K562 (cell line): ENCODE measurements at regions not wholly inside any gene's neighbourhood (a gene's known extent, or its start where the extent isn't known, plus 50 kb on each side); places are given as distances from the start of the nearest gene placed in this dataset.

Experiments used
- ATAC-seq: fragments of 200-7000 bp; cut with Tn5 transposase; 3 replicates; pipeline ENCODE4 v1.9.1; 2020; ENCODE audit warnings: moderate library complexity
- BruUV-seq: library from RNA; stranded (reverse); fragments of 400-500 nt; replicated peaks from 2 replicates; lab custom pipeline; 2021; lab: Mats Ljungman, UMichigan
- CTCF ChIA-PET: fragments of 300-600 bp; formaldehyde crosslinking; extraction: SDS; loops from one replicate; lab custom pipeline; 2021; ENCODE audit warnings: low intra/inter-chr PET ratio; lab: Yijun Ruan, JAX
- POLR2A ChIA-PET: fragments of 300-600, 350-650 bp; sonication (Branson Sonifier 250); formaldehyde crosslinking; extraction: SDS; loops from one replicate; lab custom pipeline; 2021; ENCODE audit warnings: antibody characterized with exemption, inconsistent platforms; lab: Yijun Ruan, JAX
- DNase-seq, 4 experiments: peaks; one replicate each; pipeline versions ENCODE4 v3.0.0 to v3.0.0-alpha.2; 2011 to 2018; ENCODE audit warnings: low spot score in 3 of 4, mixed read lengths in 3 of 4; ENCODE audit errors: extremely low read depth in 1 of 4
- FAIRE-seq: peaks from 2 replicates; lab custom pipeline; 2011; peaks lifted over from hg19 to GRCh38; lab: Jason Lieb, UNC
- H2AFZ ChIP-seq: 2 replicates; pipeline ENCODE4 v1.6.0; 2011; ENCODE audit warnings: low read depth, low read length, control low read depth, inconsistent platforms
- H3K27ac ChIP-seq: fragments of 200-600 bp; 3 replicates; pipeline ENCODE4 v1.8.0; 2011; ENCODE audit warnings: low read depth, mild to moderate bottlenecking, control low read depth, inconsistent platforms, low read length, moderate library complexity, mixed read lengths; ENCODE audit errors: extremely low read depth
- H3K27me3 ChIP-seq, 2 experiments: fragments of 300-600 bp in 1 of 2; 2 replicates in 1 of 2; 3 replicates in 1 of 2; pipeline versions ENCODE4 v1.6.0 to v1.8.0; 2011; ENCODE audit warnings: inconsistent platforms in 2 of 2, low read length in 2 of 2, mild to moderate bottlenecking in 1 of 2, mixed read lengths in 1 of 2, moderate library complexity in 1 of 2; ENCODE audit not compliant: control insufficient read depth in 2 of 2, insufficient read depth in 2 of 2
- H3K36me3 ChIP-seq: fragments of 300-600 bp; 3 replicates; pipeline ENCODE4 v1.8.0; 2011; ENCODE audit warnings: mild to moderate bottlenecking, low read length, inconsistent platforms; ENCODE audit not compliant: control insufficient read depth, insufficient read depth
- H3K4me1 ChIP-seq, 2 experiments: fragments of 200-600 bp in 1 of 2; replicated peaks in 1 of 2; 2 replicates in 1 of 2; 3 replicates in 1 of 2; pipeline versions ENCODE4 v1.5.1 to v1.8.0; 2011; ENCODE audit warnings: inconsistent platforms in 2 of 2, low read length in 2 of 2, mild to moderate bottlenecking in 1 of 2, mixed read lengths in 1 of 2, moderate library complexity in 1 of 2; ENCODE audit not compliant: control insufficient read depth in 2 of 2, insufficient read depth in 2 of 2
- H3K4me2 ChIP-seq: 2 replicates; pipeline ENCODE4 v1.6.1; 2011; ENCODE audit warnings: low read length, control low read depth, inconsistent platforms, mixed read lengths; ENCODE audit not compliant: insufficient read depth
- H3K4me3 ChIP-seq: fragments of 200-600 bp; sonication (generic), shearing (Covaris generic); 2 replicates; pipeline ENCODE4 v1.5.1; 2016; ENCODE audit warnings: control low read depth, inconsistent platforms
- H3K79me2 ChIP-seq: fragments of 200-600 bp; 3 replicates; pipeline ENCODE4 v1.8.0; 2011; ENCODE audit warnings: low read length, inconsistent platforms; ENCODE audit not compliant: control insufficient read depth, insufficient read depth
- H3K9ac ChIP-seq, 2 experiments: 2 replicates each; pipeline versions ENCODE4 v1.6.0 to v1.6.1; 2011; ENCODE audit warnings: low read depth in 2 of 2, low read length in 2 of 2, control low read depth in 1 of 2, inconsistent platforms in 1 of 2, mild to moderate bottlenecking in 1 of 2, mixed read lengths in 1 of 2; ENCODE audit not compliant: insufficient read depth in 1 of 2
- H3K9me1 ChIP-seq: one replicate; pipeline ENCODE4 v1.6.0; 2011; ENCODE audit warnings: inconsistent platforms, mild to moderate bottlenecking, low read length, moderate library complexity; ENCODE audit not compliant: control insufficient read depth, insufficient read depth
- H3K9me3 ChIP-seq: replicated peaks from 2 replicates; pipeline ENCODE4 v1.5.1; 2011; ENCODE audit warnings: low read depth, low read length, inconsistent platforms; ENCODE audit not compliant: control insufficient read depth, insufficient read depth
- H4K20me1 ChIP-seq: replicated peaks from 2 replicates; pipeline ENCODE4 v1.6.1; 2011; ENCODE audit warnings: low read length, inconsistent platforms, mixed read lengths; ENCODE audit not compliant: control insufficient read depth, insufficient read depth
- BACH1 ChIP-seq: fragments of 200-800 bp; sonication (Bioruptor generic); IDR thresholded peaks from 2 replicates; pipeline ENCODE4 v1.6.1; 2016; ENCODE audit warnings: missing genetic modification characterization, missing compliant biosample characterization
- CUX1 ChIP-seq: fragments of 200-800 bp; sonication (Bioruptor generic); IDR thresholded peaks from 2 replicates; pipeline ENCODE4 v1.6.1; 2016; ENCODE audit warnings: missing genetic modification characterization, missing compliant biosample characterization
- MYNN ChIP-seq, 2 experiments: sonication (generic); formaldehyde crosslinking in 1 of 2; IDR thresholded peaks; 2 replicates each; pipeline versions ENCODE4 v1.5.0 to v1.6.1; 2016 to 2020; ENCODE audit warnings: antibody characterized with exemption in 1 of 2, missing genetic modification reagents in 1 of 2
- RBFOX2 ChIP-seq: fragments of 200-400 bp; formaldehyde crosslinking; IDR thresholded peaks from 2 replicates; pipeline ENCODE4 v1.6.1; 2017; ENCODE audit warnings: low read depth, mild to moderate bottlenecking, low read length, moderate library complexity
- SMARCA5 ChIP-seq: fragments of 450-650 bp; IDR thresholded peaks from 2 replicates; pipeline ENCODE4 v1.6.1; 2016
- ZNF551 ChIP-seq: fragments of 250-450 bp; sonication (Bioruptor Pico); IDR thresholded peaks from 2 replicates; pipeline ENCODE4 v1.5.0; 2021; ENCODE audit warnings: mild to moderate bottlenecking, moderate library complexity
- WGBS: fragments of 100-300 bp; shearing (Covaris generic); methylation state at CpG from one replicate; pipeline ENCODE4 v1.1.6; 2016; ENCODE audit warnings: low coverage, mixed read lengths; ENCODE audit not compliant: insufficient coverage; ENCODE audit errors: missing lambda C conversion rate; 5-methylcytosine and 5-hydroxymethylcytosine counted together
- in situ Hi-C: fragments of 300-500 bp; cut with MboI; formaldehyde crosslinking; loops from 4 replicates; pipeline ENCODE4 v1.15.0; 2018; ENCODE audit warnings: inconsistent platforms, mixed read lengths
- intact Hi-C: fragments of 100-400 bp; cut with micrococcal nuclease; formaldehyde crosslinking; loops from 2 replicates; pipeline ENCODE4 v1.14.2; 2022
- TF ChIP-seq, protein P1 (sequence below): fragments of 450-650 bp; formaldehyde crosslinking; IDR thresholded peaks from 2 replicates; pipeline ENCODE4 v1.4.0; 2022; ENCODE audit warnings: missing genetic modification characterization
- TF ChIP-seq, protein P2 (sequence below): fragments of 450-650 bp; formaldehyde crosslinking; conservative IDR thresholded peaks from 2 replicates; pipeline ENCODE4 v1.4.0; 2022; ENCODE audit warnings: mild to moderate bottlenecking, missing genetic modification characterization
- TF ChIP-seq, protein P3 (sequence below): fragments of 450-650 bp; formaldehyde crosslinking; IDR thresholded peaks from 2 replicates; pipeline ENCODE4 v1.4.0; 2020; ENCODE audit warnings: mild to moderate bottlenecking, moderate library complexity

GRCh38 chr7:153402721-153403541 lies 643.4 kb downstream of the ACTR3B start (continued):
- no peak for TF ChIP-seq CUX1
- TF ChIP-seq RBFOX2: 0 out of 2 replicates have a peak, but pooled peaks have one; percentile 34
- 0 out of 2 replicates have a peak, but pooled peaks have one; percentile 48 for TF ChIP-seq MYNN (IDR thresholded peaks at IDR 0.05)
- TF ChIP-seq MYNN (CRISPR knock-in tag; IDR thresholded peaks at IDR 0.05): no peak
- TF ChIP-seq SMARCA5: no peak
- TF ChIP-seq, all 486 proteins: peak for 18

DNA sequence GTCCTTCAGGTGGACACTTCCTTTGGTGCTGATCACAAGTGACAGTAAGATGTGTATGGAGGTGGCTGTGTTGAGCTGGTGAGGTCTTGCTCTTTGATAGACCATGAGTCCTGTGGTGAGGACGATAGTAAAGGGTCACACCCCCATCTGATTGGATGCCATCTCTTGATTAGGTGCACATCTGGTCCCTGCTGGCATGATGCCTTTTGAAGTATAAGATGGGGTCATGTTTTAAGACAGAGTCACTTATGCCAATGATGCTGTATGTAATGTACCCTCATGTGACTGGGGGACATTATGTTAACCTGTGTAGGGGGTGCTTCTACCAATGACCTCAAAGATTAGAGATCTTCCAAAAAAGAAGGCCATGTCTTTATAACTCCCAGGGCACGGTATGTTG lies 644.6 kb downstream of the ACTR3B start:
- ChIA-PET POLR2A (no interaction called here), CTCF (no interaction called here)
- Histone ChIP-seq H2AFZ (no peak overlapping the region), H3K36me3 (peaks cover 62% of the 10 kb centered on the region), H3K27ac (no peak overlapping the region), H3K9me3 (no peaks in the 10 kb centered on the region), H3K4me3 (no peak overlapping the region), H4K20me1 (no peaks in the 10 kb centered on the region), H3K9ac (no peak overlapping the region), H3K4me2 (no peak overlapping the region), H3K79me2 (no peaks in the 10 kb centered on the region), H3K27me3 (no peaks in the 10 kb centered on the region), H3K4me1 (peaks cover 3 to 7% of the 10 kb centered on the region in 2 experiments; a peak in 2 of 5 replicates), H3K9me1 (no peaks in the 10 kb centered on the region)
- BruUV-seq: no TSS peak
- no peak for ATAC-seq
- WGBS: 88% methylated on average over 2 of the region's 2 CpGs
- in situ Hi-C loops (no loop called here), intact Hi-C loops (no loop called here)
- no peak for DNase-seq
- no peak for FAIRE-seq
- TF ChIP-seq ZNF551 (CRISPR knock-in tag) (no peak), BACH1 (tag) (no peak)
- TF ChIP-seq, protein P1, sequence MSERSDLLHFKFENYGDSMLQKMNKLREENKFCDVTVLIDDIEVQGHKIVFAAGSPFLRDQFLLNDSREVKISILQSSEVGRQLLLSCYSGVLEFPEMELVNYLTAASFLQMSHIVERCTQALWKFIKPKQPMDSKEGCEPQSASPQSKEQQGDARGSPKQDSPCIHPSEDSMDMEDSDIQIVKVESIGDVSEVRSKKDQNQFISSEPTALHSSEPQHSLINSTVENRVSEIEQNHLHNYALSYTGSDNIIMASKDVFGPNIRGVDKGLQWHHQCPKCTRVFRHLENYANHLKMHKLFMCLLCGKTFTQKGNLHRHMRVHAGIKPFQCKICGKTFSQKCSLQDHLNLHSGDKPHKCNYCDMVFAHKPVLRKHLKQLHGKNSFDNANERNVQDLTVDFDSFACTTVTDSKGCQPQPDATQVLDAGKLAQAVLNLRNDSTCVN: peak; percentile 11; the same call in 1 of the 2 replicates
- TF ChIP-seq, protein P2, sequence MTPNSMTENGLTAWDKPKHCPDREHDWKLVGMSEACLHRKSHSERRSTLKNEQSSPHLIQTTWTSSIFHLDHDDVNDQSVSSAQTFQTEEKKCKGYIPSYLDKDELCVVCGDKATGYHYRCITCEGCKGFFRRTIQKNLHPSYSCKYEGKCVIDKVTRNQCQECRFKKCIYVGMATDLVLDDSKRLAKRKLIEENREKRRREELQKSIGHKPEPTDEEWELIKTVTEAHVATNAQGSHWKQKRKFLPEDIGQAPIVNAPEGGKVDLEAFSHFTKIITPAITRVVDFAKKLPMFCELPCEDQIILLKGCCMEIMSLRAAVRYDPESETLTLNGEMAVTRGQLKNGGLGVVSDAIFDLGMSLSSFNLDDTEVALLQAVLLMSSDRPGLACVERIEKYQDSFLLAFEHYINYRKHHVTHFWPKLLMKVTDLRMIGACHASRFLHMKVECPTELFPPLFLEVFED (CRISPR knock-in tag): 0 out of 2 replicates have a peak, but pooled peaks have one; percentile 8
- TF ChIP-seq, protein P3, sequence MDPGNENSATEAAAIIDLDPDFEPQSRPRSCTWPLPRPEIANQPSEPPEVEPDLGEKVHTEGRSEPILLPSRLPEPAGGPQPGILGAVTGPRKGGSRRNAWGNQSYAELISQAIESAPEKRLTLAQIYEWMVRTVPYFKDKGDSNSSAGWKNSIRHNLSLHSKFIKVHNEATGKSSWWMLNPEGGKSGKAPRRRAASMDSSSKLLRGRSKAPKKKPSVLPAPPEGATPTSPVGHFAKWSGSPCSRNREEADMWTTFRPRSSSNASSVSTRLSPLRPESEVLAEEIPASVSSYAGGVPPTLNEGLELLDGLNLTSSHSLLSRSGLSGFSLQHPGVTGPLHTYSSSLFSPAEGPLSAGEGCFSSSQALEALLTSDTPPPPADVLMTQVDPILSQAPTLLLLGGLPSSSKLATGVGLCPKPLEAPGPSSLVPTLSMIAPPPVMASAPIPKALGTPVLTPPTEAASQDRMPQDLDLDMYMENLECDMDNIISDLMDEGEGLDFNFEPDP: peak; percentile 86; the same call in 1 of the 2 replicates
